NB4 (cell line): ENCODE measurements at regions not wholly inside any gene's neighbourhood (a gene's known extent, or its start where the extent isn't known, plus 50 kb on each side); places are given as distances from the start of the nearest gene placed in this dataset.

Experiments used
- MYC ChIP-seq: IDR thresholded peaks from 2 replicates; pipeline ENCODE4 v1.6.1; 2011; ENCODE audit warnings: low read depth, low read length
- POLR2A ChIP-seq: IDR thresholded peaks from 2 replicates; pipeline ENCODE4 v1.6.1; 2011; ENCODE audit warnings: mild to moderate bottlenecking; ENCODE audit not compliant: insufficient read length; ENCODE audit errors: extremely low read depth
- TF ChIP-seq, protein P1 (sequence below): IDR thresholded peaks from one replicate; pipeline ENCODE4 v1.5.1; 2012; ENCODE audit warnings: low read depth, low read length
- TF ChIP-seq, protein P2 (sequence below): IDR thresholded peaks from 2 replicates; pipeline ENCODE4 v1.6.1; 2011; ENCODE audit warnings: low read depth, low read length

DNA sequence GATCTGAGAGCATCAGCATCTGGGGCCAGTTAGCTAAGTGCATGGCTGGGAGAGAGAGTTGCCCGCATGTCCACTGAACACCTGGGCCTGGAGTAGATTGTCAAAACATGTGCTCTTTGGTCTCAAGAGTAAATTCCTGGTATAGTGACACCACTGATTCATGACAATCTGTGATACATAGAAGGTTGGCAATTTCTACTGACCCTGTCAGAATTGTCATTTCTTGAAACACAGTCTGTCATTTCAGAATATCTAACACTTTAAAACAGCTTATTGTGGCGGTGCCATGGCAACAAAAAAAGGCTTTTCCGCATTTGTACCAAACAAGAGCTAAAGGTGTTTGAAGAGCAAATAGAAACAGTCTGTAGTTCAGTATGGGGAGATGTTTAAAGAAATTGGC lies 186.4 kb upstream of the FAM78B start:
- TF ChIP-seq, protein P1, sequence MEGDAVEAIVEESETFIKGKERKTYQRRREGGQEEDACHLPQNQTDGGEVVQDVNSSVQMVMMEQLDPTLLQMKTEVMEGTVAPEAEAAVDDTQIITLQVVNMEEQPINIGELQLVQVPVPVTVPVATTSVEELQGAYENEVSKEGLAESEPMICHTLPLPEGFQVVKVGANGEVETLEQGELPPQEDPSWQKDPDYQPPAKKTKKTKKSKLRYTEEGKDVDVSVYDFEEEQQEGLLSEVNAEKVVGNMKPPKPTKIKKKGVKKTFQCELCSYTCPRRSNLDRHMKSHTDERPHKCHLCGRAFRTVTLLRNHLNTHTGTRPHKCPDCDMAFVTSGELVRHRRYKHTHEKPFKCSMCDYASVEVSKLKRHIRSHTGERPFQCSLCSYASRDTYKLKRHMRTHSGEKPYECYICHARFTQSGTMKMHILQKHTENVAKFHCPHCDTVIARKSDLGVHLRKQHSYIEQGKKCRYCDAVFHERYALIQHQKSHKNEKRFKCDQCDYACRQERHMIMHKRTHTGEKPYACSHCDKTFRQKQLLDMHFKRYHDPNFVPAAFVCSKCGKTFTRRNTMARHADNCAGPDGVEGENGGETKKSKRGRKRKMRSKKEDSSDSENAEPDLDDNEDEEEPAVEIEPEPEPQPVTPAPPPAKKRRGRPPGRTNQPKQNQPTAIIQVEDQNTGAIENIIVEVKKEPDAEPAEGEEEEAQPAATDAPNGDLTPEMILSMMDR = no peak
- no peak for TF ChIP-seq POLR2A
- TF ChIP-seq MYC = no peak
- TF ChIP-seq, protein P2, sequence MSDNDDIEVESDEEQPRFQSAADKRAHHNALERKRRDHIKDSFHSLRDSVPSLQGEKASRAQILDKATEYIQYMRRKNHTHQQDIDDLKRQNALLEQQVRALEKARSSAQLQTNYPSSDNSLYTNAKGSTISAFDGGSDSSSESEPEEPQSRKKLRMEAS = no peak
